GM21737 (cell line): ENCODE measurements at regions not wholly inside any gene's neighbourhood (a gene's known extent, or its start where the extent isn't known, plus 50 kb on each side); places are given as distances from the start of the nearest gene placed in this dataset.

Source experiments
- ATAC-seq: cut with Tn5 transposase; IDR thresholded peaks from one replicate; pipeline ENCODE4 v1.9.1; 2021; ENCODE audit warnings: mild to moderate bottlenecking, moderate library complexity; ENCODE audit not compliant: unreplicated experiment

DNA sequence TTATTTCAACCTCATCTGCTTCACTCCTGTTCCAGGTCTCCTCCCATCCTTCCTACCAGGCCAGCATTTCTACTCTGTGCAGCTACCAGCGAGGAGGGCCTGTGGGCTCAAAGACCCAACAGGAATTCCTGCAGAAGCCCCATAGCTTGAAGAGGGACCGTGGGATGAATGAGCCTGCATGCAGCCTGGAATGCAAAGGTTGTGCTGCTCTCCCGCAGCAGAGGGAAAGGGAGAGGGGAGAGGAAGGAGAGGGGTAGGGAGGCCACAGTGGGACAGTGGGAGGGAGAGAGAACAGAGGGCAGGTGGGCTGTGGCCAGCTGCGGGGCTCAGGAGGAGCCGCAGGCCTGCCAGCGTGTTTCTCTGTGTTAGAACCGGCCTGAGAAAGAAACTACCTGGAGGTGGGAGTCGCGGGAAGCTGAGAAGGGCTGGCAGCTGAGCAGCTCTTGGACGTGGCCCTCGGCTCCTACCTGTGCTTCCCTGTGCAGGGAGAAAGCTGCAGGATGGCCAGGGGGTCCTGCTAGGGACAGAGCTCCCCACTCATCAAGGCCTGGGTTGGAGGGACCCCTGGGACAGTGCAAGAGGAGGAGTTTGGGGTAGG lies 66.1 kb upstream of the MLN start:
- ATAC-seq = no peak

DNA sequence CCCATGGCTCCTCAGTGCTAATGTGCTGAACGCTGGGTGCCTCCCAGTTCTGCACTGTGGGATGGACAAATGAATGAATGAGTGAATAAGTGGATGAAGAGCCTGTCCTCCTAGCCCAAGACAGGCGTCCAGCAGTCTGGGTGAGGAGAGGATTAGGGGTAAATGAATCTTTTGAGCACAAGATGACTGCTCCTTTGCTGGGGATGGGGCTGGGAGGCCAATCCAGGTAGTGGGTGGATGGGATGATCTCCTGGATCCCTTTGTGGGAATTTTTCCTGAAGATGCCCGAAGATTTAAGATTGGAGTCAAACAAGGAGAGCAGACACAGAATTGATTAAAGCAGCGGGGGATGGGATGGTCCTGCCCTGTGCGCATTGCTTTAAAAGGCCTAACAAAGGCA lies 65.3 kb upstream of the MLN start:
- no peak for ATAC-seq

GRCh38 chr6:33868141-33868540 lies 64.3 kb upstream of the MLN start:
- no peak for ATAC-seq

DNA sequence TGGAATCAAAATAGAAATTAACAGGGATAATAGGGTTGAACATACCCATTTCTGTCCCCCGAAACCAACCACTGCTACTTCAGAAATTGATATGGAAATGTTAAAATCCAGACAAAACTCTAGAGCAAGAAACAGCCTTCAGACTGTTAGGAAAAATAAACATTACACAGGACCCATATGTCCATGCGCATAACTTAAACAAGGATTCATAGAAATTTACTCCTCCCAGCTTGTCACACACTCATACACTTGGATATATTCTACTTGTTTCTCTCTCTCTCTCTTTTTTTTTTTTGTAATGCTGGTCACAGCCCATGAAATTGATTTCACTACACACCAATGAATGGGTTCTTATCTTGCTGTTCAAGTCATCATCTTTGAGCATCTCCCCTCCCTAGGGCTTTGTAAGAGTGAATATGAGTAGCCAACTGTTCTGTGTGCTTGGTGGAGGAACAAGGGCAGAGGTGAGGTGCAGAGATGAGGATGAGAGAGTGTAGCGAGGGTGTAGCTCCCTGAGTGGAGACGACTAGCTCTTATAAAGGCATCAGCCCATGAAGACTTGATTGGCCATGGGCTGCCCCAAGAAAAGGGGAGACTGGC lies 61.8 kb upstream of the MLN start:
- ATAC-seq = no peak

GRCh38 chr6:33863723-33864440 lies 60.1 kb upstream of the MLN start:
- no peak for ATAC-seq

DNA sequence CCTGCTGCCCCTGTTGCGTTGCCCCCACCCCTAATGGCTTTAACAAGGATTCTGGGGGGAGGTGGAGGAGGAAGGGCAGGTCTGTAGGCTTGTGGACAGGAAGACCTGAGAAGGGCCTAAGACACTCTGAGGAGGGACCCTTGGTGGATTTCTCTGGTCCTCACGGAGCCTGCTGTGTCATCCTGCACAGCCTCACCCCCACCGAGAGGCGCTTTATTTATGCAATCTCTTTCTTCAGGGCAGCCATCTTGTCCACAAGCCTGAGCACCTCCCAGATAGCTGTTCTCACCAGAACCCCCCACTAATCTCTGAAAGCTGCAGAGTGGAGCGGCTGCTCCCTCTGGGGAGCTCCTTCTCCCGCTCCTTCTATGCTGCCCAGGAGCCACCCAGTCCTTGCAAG lies 59.3 kb upstream of the MLN start:
- ATAC-seq = no peak

DNA sequence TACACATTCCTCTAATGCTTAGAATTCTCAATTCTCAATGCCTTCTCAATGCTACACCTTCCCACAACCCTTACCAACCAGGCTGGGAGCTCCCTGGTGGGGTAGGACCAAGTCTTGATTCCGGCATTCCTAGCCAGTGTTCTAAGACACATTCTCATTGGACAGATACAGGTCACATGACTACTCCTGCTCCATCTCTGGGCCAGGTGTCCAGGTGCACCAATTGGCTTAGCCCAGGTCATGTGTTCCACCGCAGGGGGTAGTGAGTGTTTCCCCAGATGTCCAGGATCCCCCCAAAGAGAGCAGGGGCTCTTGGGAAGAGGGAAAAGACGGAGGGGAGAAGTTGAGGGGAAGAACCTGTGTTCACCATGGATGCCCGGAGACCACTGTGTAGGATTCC lies 58.7 kb upstream of the MLN start:
- ATAC-seq = no peak

- no peak for ATAC-seq
Observed at GRCh38 chr6:33861722-33862121, 57.9 kb upstream of the MLN start.

DNA sequence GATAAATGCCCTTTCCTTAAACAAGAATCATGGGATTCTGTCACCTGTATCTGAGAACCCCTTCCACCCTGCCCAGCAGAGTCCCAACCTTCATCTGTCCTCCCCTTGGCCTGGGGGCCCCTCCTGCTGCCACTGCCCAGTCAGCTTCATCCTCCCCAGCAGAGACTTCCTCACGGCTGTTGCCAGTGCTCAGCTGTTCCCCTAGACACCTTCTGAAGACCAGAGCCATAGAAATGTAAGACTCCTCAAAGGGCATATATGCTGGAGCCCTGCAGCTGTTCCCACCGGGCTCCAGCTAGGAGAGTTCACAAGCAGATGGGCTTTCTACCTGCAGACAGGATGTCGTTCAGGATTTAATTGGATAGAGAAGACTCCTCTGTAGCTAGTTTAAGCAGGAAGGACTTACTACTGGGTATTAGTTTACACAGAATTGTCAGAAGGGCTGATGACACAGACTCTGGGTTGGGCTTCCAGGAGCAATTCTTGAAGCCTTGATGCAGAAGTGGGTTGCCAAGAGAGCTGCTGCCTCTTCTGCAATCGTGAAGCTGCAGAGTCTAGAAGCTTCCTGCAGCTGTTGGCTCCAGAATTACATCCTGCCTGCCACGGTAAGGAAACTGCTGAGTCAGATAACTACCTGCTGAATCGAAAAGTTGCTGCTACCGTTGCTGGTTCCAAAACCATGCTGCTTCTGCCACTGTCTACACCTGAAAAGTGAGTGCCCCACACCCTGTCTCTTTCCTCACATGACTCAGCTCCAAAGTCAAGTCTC lies 57.1 kb upstream of the MLN start:
- no peak for ATAC-seq

DNA sequence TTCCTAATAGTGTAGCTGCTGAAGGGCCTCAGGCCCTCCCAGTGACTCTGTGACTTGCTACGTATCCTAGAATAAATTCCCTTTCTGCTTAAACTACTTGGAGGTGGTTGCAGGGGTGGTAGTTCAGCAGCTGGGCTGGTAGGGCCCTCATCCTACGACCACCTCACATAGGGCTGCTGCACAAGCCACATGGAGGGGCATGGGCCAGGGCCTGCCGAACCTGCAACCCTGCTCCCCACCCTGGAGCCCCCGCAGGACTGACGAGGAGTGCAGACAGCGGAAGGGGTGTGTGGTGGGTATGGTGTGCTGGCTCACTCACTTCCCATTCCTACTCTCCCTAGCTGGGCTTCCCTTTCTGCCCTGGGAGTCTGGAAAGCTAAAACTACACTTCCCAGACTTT lies 56.2 kb upstream of the MLN start:
- no peak for ATAC-seq

GRCh38 chr6:33858804-33859505 lies 55.2 kb upstream of the MLN start:
- no peak for ATAC-seq

DNA sequence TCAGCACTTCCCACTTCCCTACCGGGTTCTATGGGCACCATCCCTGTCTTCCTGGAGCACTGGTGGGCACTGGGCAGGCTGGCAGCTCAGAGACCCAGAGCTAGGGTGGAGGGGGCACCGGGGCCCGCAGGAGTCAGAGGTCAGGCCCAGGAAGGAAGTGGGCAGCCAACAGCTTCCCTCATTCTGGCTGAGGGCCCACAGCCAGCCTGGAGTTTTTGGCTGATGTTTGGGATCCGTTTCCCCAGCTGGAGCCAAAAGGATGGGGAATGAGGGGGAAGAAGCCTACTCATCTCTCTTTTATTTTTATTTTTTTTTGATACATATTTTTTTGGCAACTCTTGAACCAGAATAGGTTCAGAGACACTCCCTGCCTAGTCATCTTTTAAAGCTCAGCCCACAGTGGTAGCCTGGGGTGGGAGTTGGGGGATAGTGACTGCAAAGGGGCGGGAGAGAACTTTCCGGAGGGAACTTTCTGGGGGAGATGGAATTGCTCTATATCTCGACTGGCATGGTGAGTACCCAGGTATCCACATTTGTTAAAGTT lies 54.2 kb upstream of the MLN start:
- no peak for ATAC-seq

DNA sequence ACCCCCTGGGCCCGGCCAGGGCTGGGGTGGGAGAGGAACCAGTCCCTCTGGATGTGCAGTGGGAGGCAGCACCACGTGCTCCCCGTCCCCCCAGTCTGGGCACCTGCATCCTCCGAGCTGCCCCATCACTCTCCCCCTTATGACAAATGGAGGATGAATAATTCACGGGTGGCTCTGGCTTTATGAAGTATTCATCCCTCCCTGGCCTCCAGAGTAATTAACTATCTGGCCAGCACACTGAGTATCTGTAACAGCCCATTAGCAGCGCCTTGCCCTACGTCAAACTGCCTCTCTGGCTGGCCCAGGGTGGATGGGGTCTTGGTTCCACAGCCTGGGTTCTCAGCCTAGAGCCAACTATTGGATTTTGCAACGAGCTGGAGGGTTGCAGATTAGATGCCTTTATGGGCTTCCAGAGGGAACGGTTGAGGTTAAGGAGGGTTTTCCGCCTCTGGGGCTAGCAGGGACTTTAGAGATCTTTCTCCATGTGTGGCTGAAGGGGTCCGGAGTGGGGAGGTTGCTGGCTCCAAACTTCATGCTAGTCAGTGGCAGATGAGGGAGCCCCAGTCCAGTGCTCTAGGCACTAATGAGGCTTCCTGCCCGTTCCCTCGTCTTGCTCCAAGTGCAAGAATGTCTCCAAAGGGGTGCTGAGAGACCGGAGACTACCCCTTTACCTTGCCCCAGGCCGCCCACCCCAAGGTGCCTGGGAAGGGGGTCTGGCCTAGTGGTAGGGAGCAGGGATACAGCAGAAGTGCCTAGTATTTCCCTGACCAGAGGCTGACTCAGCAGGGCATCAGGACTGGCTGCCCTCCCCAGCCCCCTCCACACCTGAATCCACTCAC lies 53.5 kb upstream of the MLN start:
- ATAC-seq = no peak

DNA sequence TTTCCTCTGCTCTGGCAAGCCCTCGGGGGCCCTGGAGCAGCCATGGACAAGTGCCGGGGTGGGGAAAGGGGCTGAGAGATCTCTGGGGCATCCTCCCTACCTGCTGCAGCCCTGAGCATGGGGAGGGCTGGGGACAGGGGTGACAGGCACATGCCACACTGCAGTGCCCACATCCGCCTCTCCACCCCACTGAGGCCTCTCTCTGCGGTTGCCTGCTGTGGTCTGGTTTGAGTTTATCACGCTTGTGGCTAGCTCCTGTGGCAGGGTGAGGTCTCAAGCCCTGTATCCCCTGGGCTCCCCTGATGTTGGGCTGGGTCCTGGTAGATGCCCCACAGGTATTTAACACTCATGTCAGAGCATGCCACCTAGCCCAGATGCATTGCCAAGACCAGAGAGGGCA lies 52.9 kb upstream of the MLN start:
- ATAC-seq = peak; percentile 44

- ATAC-seq = no peak
Observed at GRCh38 chr6:33856031-33856590, 52.3 kb upstream of the MLN start.

GRCh38 chr6:33854572-33855030 lies 50.8 kb upstream of the MLN start:
- ATAC-seq = no peak

DNA sequence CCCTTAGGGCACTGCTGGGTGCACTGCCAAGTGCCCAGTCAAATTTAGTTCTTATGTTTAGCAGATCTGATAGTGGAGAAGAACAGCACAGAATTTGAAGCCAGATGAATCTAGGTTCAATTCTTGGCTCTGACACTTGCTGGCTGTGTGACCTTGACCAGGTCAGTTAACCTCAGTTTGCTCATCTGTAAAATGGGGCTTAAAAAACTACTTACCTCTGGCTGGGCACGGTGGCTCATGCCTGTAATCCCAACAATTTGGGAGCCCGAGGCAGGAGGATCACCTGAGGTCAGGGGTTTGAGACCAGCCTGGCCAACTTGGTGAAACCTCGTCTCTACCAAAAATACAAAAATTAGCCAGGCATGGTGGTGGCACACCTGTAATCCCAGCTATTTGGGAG lies 49.9 kb upstream of the MLN start:
- ATAC-seq = no peak
